Panc1 (cell line): ENCODE measurements at regions not wholly inside any gene's neighbourhood (a gene's known extent, or its start where the extent isn't known, plus 50 kb on each side); places are given as distances from the start of the nearest gene placed in this dataset.

ENCODE experiments used
- CTCF ChIP-seq: fragments of 450-650 bp; IDR thresholded peaks from 2 replicates; pipeline ENCODE4 v1.5.1; 2017; ENCODE audit warnings: mild to moderate bottlenecking
- POLR2AphosphoS5 ChIP-seq: IDR thresholded peaks from 2 replicates; pipeline ENCODE4 v1.6.1; 2012; ENCODE audit warnings: mild to moderate bottlenecking, low read depth, low read length, moderate library complexity
- REST ChIP-seq, 2 experiments: IDR thresholded peaks; 2 replicates each; pipeline ENCODE4 v1.6.1; 2011 to 2012; ENCODE audit warnings: low read depth in 2 of 2, control low read depth in 1 of 2, low read length in 1 of 2, mild to moderate bottlenecking in 1 of 2, moderate library complexity in 1 of 2; ENCODE audit not compliant: insufficient read depth in 1 of 2
- SIN3A ChIP-seq: IDR thresholded peaks from 2 replicates; pipeline ENCODE4 v1.6.1; 2012; ENCODE audit warnings: low read depth, mild to moderate bottlenecking, low read length, moderate library complexity, borderline replicate concordance; ENCODE audit not compliant: insufficient read depth
- TCF7L2 ChIP-seq: IDR thresholded peaks from 2 replicates; pipeline ENCODE4 v1.6.1; 2011; ENCODE audit warnings: mild to moderate bottlenecking, low read depth, low read length, inconsistent platforms

GRCh38 chr4:170581969-170582368, 492.2 kb upstream of the AADAT start:
- no peak for TF ChIP-seq CTCF
- no peak for TF ChIP-seq POLR2AphosphoS5
- no peak for TF ChIP-seq REST (IDR thresholded peaks at IDR 0.05; ENCODE audit: insufficient read depth in 1 of 2, low read depth in 2 of 2, low read length in 1 of 2)
- no peak for TF ChIP-seq TCF7L2
- no peak for TF ChIP-seq SIN3A
